Upper lobe of left lung (tissue), 6 donors: ENCODE measurements at regions not wholly inside any gene's neighbourhood (a gene's known extent, or its start where the extent isn't known, plus 50 kb on each side); places are given as distances from the start of the nearest gene placed in this dataset.

Source experiments
- ATAC-seq, 2 donors: fragments of 200-7000 bp; cut with Tn5 transposase; one replicate each; pipeline ENCODE4 v1.9.1; 2022; ENCODE audit warnings: mild to moderate bottlenecking in 2 of 2, moderate library complexity in 2 of 2; ENCODE audit not compliant: low FRiP score in 2 of 2
- DNase-seq, 2 donors: peaks; one replicate each; pipeline ENCODE4 v3.0.0-alpha.2; 2019 to 2020
- H3K27ac ChIP-seq, 4 donors: fragments of 200-600 bp; sonication (generic); one replicate each; pipeline ENCODE4 v1.5.1; 2016 to 2019
- H3K27me3 ChIP-seq, 4 donors: fragments of 200-600 bp; sonication (generic); one replicate each; pipeline ENCODE4 v1.5.1; 2017 to 2019
- H3K36me3 ChIP-seq, 4 donors: fragments of 200-600 bp; sonication (generic); one replicate each; pipeline ENCODE4 v1.5.1; 2016 to 2019
- H3K4me1 ChIP-seq, 4 donors: fragments of 200-600 bp; sonication (generic); one replicate each; pipeline ENCODE4 v1.5.1; 2018 to 2019
- H3K4me3 ChIP-seq, 4 donors: fragments of 200-600 bp; sonication (generic); one replicate each; pipeline ENCODE4 v1.5.1; 2017 to 2019; ENCODE audit warnings: mild to moderate bottlenecking in 2 of 4, moderate library complexity in 1 of 4
- H3K9me3 ChIP-seq, 4 donors: fragments of 200-600 bp; sonication (generic); one replicate each; pipeline ENCODE4 v1.5.1; 2018 to 2019
- EP300 ChIP-seq, 4 donors: sonication (generic); formaldehyde crosslinking; IDR thresholded peaks; one replicate each; pipeline ENCODE4 v1.5.1; 2017; ENCODE audit warnings: antibody characterized with exemption in 4 of 4, control low read depth in 2 of 4
- POLR2A ChIP-seq, 4 donors: fragments of 450-650 bp; IDR thresholded peaks; one replicate each; pipeline ENCODE4 v1.5.1; 2016 to 2017; ENCODE audit warnings: antibody characterized with exemption in 4 of 4, mild to moderate bottlenecking in 2 of 4
- POLR2AphosphoS5 ChIP-seq, 2 donors: sonication (generic); formaldehyde crosslinking; IDR thresholded peaks; one replicate each; pipeline ENCODE4 v1.5.1; 2017; ENCODE audit warnings: antibody characterized with exemption in 2 of 2
- WGBS, 2 donors: methylation state at CpG; one replicate each; pipeline ENCODE4 v1.1.5; 2017 to 2018; 5-methylcytosine and 5-hydroxymethylcytosine counted together
- TF ChIP-seq, protein P1 (sequence below), 6 experiments: fragments of 450-650 bp in 4 of 6; fragments of 200-600 bp in 2 of 6; sonication (generic) in 2 of 6; IDR thresholded peaks; one replicate each; pipeline ENCODE4 v1.5.1; 2016 to 2019; ENCODE audit warnings: antibody characterized with exemption in 6 of 6
- donor health status: DM: no; HTN: no; CAD: no; lungs with moderate emphysema.
- donor health status: DM: no; HTN: yes; CAD: no; lungs with severe emphysema.

DNA sequence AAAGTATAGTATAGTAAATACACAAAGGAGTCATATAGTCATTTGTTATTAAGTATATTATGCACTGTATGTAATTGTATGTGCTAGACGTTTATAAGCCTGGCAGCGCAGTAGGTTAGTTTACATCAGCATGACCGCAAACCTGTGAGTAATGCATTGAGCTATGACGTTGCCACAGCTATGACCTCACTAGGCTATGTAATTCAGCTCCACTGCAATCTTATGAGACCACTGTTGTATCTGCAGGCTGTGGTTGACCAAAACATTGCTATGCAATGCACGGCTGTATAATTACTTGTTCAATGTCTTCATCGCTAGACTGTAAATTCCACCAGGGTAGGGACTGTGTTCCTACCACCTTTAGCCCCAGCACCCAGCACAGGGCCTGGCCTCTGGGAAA, 53.2 kb upstream of the VASH1 start:
- Histone ChIP-seq H3K27ac (no peak overlapping the region), H3K4me1 (no peaks in the 10 kb centered on the region), H3K36me3 (no peaks in the 10 kb centered on the region), H3K9me3 (no peaks in the 10 kb centered on the region), H3K27me3 (no peaks in the 10 kb centered on the region), H3K4me3 (no peak overlapping the region)
- 85 to 87% methylated on average over 6 of the region's 6 CpGs for WGBS, 2 donors
- TF ChIP-seq EP300 (IDR thresholded peaks at IDR 0.05) (no peak), POLR2A (IDR thresholded peaks at IDR 0.05) (no peak), POLR2AphosphoS5 (IDR thresholded peaks at IDR 0.05) (no peak)
- TF ChIP-seq, protein P1, sequence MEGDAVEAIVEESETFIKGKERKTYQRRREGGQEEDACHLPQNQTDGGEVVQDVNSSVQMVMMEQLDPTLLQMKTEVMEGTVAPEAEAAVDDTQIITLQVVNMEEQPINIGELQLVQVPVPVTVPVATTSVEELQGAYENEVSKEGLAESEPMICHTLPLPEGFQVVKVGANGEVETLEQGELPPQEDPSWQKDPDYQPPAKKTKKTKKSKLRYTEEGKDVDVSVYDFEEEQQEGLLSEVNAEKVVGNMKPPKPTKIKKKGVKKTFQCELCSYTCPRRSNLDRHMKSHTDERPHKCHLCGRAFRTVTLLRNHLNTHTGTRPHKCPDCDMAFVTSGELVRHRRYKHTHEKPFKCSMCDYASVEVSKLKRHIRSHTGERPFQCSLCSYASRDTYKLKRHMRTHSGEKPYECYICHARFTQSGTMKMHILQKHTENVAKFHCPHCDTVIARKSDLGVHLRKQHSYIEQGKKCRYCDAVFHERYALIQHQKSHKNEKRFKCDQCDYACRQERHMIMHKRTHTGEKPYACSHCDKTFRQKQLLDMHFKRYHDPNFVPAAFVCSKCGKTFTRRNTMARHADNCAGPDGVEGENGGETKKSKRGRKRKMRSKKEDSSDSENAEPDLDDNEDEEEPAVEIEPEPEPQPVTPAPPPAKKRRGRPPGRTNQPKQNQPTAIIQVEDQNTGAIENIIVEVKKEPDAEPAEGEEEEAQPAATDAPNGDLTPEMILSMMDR (IDR thresholded peaks at IDR 0.05) = no peak
- no peak for DNase-seq
- no peak for ATAC-seq

DNA sequence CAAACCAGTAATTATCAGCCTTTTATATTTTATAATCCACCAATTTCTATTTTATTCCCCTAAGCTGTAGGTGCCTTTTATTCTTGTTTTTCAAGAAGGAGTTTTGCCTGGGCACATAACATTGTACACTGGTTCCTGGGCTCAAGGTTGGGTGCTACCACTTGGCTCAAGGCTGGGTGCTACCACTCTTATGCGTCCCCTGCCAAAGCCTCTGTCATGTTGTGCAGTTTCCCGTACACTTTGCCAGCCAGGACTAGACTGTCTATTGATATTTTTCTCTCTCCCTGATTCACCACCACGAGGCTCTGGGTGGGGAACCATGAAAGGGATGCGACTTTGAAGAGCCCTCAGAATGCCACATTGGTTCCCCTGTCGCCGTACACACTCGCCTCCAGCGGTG, 52.5 kb upstream of the VASH1 start:
- no peaks in the 10 kb centered on the region for H3K36me3 ChIP-seq
- H3K9me3 ChIP-seq = no peaks in the 10 kb centered on the region
- 86 to 92% methylated on average over 8 of the region's 8 CpGs for whole genome bisulfite sequencing, 2 donors
- no peak overlapping the region for H3K4me3 ChIP-seq
- H3K27ac ChIP-seq = no peak overlapping the region
- no peaks in the 10 kb centered on the region for H3K4me1 ChIP-seq
- TF ChIP-seq EP300 (IDR thresholded peaks at IDR 0.05) (no peak), POLR2AphosphoS5 (IDR thresholded peaks at IDR 0.05) (no peak), POLR2A (IDR thresholded peaks at IDR 0.05) (no peak)
- TF ChIP-seq, protein P1 (IDR thresholded peaks at IDR 0.05) = no peak
- H3K27me3 ChIP-seq = no peaks in the 10 kb centered on the region
- ATAC-seq = no peak
- DNase-seq = no peak

DNA sequence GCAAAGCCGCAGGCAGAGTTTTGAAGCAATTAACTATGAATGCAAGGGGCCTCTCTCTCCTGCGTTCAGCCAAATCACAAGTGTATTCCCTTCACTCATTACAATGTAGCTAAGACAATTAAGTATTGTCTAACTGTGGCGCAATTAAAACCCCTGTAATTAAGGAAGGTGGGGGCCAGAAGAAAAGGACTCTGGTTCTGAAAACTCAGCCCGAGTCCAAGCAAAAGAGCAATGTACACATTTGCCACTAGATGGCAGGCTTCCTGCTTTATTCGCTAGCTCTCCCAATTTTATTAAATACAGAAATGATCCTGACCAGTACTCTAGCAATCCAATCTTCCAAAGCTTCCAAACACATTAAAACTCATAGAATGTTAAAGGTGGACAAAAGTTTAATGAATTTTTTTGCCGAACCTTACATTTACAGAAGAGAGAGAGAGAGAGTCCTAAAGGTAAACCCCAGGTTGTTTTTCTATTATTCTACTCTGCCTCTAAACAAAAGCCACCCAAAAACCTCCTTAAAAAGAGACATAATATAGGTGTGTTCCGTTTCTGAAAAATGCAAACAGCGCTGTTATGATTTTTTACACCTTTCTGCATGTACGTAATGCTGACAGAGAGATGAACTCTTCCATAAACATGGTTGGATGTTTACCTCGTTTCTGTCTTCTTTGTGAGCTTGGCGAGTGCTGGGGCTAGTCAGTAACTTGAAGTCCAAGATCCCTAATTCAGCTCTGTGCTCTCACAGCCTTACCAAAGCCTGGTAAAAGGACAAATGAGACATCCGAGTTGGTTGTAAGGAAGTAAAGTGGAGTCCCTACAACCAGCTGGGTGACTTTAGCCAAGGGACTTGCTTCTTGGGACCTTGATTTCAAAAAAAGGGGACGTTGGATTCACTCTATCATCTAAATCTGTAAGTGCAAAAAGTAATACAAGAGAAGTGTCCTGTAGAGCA, 50.9 kb upstream of the VASH1 start:
- DNase-seq (no peak), ATAC-seq (peak; percentile 58 to 75)
- Histone ChIP-seq H3K9me3 (no peaks in the 10 kb centered on the region), H3K36me3 (no peaks in the 10 kb centered on the region), H3K4me1 (peaks cover 0 to 2% (median under 1%) of the 10 kb centered on the region in 4 donors), H3K27ac (no peak overlapping the region), H3K27me3 (no peaks in the 10 kb centered on the region), H3K4me3 (no peak overlapping the region)
- 32 to 38% methylated on average over 13 of the region's 13 CpGs for WGBS, 2 donors
- TF ChIP-seq, protein P1 (IDR thresholded peaks at IDR 0.05) = peak; percentile 59 to 82 (median 74)
- TF ChIP-seq POLR2AphosphoS5 (IDR thresholded peaks at IDR 0.05) = no peak
